ENCODE measurements at regions not wholly inside any gene's neighbourhood (a gene's known extent, or its start where the extent isn't known, plus 50 kb on each side); places are given as distances from the start of the nearest gene placed in this dataset.
"Not testable (repeated sequence)": the region's sequence is repeated elsewhere in the genome, so short reads cannot be mapped to it uniquely, and the experiment has no call there.

GRCh38 chr1:116292929-116293725 is 79.9 kb upstream of the ATP1A1 start:
- DNase-seq (ENCODE audit: low read depth in 2 of 2), result no peak

DNA sequence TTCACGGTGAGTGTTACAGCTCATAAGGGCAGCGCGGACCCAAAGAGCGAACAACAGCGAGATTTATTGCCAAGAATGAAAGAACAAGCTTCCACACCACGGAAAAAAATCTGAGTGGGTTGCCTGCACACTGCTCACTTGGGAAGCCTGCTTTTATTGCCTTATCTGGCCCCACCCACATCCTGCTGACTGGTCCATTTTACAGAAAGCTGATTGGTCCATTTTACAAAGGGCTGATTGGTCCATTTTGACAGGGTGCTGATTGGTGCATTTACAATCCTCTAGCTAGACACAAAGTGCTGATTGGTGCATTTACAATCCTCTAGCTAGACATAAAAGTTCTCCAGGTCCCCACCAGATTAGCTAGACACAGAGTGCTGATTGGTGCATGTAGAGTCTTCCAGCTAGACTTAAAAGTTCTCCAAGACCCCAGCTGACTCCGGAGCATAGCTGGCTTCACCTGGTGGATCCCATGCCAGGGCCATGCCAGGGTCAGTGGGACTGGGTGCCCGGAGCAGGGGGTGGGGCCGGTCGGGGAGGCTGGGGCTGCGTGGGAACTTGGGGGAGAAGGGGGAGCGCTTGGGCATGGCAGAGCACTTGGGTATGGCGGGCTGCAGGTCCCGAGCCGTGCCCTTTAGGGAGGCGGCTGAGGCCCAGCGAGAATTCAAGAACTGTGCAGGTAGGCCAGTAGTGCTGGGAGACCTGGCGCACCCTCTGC is 75.4 kb upstream of the ATP1A1 start:
- DNase-seq (ENCODE audit: low read depth in 2 of 2), result no peak

- DNase-seq (ENCODE audit: low read depth in 2 of 2), result not testable (repeated sequence)
These were observed 74.8 kb upstream of the ATP1A1 start for GRCh38 chr1:116298213-116298579.

DNA sequence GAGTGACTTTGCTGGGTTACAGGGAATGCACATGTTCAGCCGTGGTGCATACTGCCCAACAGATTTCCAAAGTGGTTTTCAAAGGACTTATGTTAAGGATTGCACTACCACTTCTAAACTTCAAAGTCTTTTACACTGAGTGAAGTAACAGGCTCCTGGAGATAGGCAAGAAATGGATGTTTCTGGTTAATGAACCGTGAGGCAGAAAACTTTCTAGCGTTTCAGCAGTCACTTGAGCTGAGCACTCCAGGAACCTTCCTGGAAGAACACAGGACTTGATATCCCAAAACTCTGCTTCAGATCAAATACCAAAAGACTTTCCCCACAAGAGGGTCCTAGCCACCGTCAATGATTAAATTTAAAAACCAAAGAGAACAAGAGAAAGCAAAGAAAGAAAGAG is 74.3 kb upstream of the ATP1A1 start:
- DNase-seq (ENCODE audit: low read depth in 2 of 2), result no peak

- DNase-seq (ENCODE audit: low read depth in 2 of 2), result no peak
These were observed 73.8 kb upstream of the ATP1A1 start for GRCh38 chr1:116299248-116299647.

DNA sequence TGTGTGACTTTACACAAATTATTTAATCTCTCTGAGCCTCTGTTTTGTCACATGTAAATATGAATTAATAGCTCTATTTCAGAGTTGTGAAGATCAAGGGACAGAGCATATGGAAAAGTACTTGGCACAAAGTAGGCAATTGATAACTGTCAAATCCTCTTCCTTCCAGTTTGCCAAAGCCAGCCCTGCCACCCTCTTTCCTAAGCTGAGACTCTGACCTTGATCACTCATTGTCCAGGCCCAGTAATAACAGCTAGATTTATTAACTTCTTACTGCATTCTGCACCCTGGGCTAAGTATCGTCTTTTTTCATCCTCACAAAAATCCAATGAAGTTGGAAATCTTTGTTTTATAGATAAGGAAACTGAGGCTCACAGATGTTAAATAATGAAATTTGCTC is 70.8 kb upstream of the ATP1A1 start:
- DNase-seq (ENCODE audit: low read depth in 2 of 2), result no peak

- no peak for DNase-seq (ENCODE audit: low read depth in 2 of 2)
These were observed 66.9 kb upstream of the ATP1A1 start for GRCh38 chr1:116306102-116306501.

GRCh38 chr1:116306840-116307442 is 66.1 kb upstream of the ATP1A1 start:
- DNase-seq (ENCODE audit: low read depth in 2 of 2), result no peak

- DNase-seq (ENCODE audit: low read depth in 2 of 2), result no peak
These were observed 64.8 kb upstream of the ATP1A1 start for GRCh38 chr1:116308276-116308675.

DNA sequence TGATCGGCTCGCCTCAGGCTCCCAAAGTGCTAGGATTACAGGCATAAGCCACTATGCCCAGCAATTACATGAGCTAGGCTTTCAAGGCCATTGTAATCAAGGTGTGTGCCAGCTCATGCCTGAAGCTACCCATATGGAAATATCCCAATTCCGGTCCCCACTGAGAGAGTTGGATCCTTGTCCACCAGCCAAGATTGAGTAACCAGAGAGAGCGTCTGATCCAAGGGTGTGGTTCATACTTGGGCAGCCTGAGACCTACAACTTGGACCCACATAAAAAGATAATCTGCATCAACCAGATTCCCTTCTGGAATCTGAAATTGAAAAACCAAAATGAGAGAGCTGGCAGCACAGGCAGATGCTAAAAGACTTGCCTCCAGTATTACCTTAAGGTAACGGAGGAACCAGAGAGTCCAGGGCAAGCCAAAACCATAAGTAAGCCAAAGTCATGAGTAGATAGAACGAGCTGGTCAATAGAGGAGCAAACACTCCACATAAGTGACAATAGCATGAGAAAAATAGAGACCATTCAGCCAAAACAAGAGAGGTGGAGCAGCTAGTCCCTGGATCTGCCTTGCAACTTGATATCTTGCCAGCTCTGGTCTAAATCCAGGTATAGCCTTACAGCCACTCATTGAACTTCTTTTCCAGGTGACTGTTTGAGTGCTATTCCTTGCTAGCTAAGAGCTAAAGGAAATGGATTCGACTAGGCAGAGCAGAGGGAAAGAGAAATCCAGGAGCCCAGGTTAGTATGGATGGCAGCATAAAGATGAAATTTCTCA is 63.8 kb upstream of the ATP1A1 start:
- DNase-seq (ENCODE audit: low read depth in 2 of 2), result no peak

- DNase-seq (ENCODE audit: low read depth in 2 of 2), result no peak
These were observed 62.9 kb upstream of the ATP1A1 start for GRCh38 chr1:116310180-116310579.

- DNase-seq (ENCODE audit: low read depth in 2 of 2), result no peak
These were observed 61.9 kb upstream of the ATP1A1 start for GRCh38 chr1:116311193-116311592.

GRCh38 chr1:116311756-116312680 is 61.0 kb upstream of the ATP1A1 start:
- DNase-seq (ENCODE audit: low read depth in 2 of 2), result no peak

DNA sequence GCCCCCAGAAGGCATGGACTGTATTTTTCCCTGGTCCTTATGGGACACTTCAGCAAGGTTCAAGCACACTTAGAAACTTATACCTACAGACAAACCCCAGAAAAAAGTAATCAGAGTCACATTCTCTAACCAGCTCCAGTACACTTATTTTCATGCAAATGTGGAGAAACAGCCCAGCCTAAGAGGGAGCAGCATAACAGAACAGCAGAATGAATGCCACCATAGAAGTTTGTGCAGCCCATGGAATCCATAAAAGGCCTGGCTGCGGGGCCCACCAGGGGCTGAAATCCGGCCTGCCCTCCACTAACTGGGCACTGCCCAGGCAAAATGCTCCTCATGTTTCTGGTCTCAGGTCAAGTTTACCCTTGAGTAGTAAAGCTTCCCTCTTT is 60.4 kb upstream of the ATP1A1 start:
- DNase-seq (ENCODE audit: low read depth in 2 of 2), result no peak

- DNase-seq (ENCODE audit: low read depth in 2 of 2), result no peak
These were observed 59.3 kb upstream of the ATP1A1 start for GRCh38 chr1:116313776-116314175.

GRCh38 chr1:116314305-116314919 is 58.6 kb upstream of the ATP1A1 start:
- no peak for DNase-seq (ENCODE audit: low read depth in 2 of 2)

GRCh38 chr1:116316373-116316772 is 56.7 kb upstream of the ATP1A1 start:
- no peak for DNase-seq (ENCODE audit: low read depth in 2 of 2)

GRCh38 chr1:116318897-116319296 is 54.1 kb upstream of the ATP1A1 start:
- DNase-seq (ENCODE audit: low read depth in 2 of 2), result no peak

GRCh38 chr1:116320874-116321273 is 52.2 kb upstream of the ATP1A1 start:
- DNase-seq (ENCODE audit: low read depth in 2 of 2), result no peak

DNA sequence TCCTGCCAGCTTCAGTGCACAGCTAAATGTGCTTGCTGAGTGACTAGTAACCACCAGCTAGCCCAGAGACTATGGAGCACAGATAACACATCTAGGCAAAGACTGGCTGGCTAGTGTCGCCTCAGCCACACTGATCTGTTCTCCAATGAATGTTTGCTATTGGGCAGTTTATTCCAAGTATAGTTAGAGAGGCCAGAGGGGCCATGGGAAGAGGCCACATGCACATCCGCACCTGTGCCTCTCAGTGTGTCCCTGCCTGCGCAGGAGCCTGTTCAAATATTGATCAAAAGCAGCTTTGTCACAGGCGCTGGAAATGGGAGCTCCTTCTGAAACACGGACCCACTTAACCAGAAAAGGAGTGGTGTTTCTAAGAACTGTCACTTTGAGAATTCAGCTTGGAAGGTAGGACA is 51.3 kb upstream of the ATP1A1 start:
- DNase-seq (ENCODE audit: low read depth in 2 of 2), result no peak

All from stimulated activated CD4-positive, alpha-beta T cell treated with anti-CD3 and anti-CD28 coated beads, Interleukin-15, amount 100 ng/mL, for 48 hours (primary cell).